ENCODE measurements at regions not wholly inside any gene's neighbourhood (a gene's known extent, or its start where the extent isn't known, plus 50 kb on each side); places are given as distances from the start of the nearest gene placed in this dataset.
"Not testable (repeated sequence)": the region's sequence is repeated elsewhere in the genome, so short reads cannot be mapped to it uniquely, and the experiment has no call there.

DNA sequence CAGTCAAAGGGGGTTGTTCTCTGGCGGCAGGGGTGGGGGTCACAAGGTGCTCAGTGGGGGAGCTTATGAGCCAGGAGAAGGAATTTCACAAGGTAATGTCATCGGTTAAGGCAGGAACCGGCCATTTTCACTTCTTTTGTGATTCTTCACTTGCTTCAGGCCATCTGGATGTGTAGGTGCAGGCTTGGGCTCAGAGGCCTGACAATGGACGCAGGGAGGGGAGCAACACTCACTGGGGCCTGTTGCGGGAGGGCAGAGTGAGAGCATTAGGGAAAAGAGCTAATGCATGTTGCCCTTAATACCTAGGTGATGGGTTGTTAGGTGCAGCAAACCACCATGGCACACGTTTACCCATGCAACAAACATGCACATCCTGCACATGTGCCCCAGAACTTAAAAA lies 98.0 kb upstream of the FAM47A start:
- H3K56ac ChIP-seq (ENCODE audit: extremely low read depth, insufficient read depth, low read length); H2BK15ac ChIP-seq (ENCODE audit: low read depth, low read length); H2AFZ ChIP-seq (replicated peaks; ENCODE audit: low read length, poor library complexity); dilution Hi-C loops (cut with HindIII; ENCODE audit: low sequenced_read_pairs, unreplicated experiment); H3K36me3 ChIP-seq (ENCODE audit: control insufficient read depth, insufficient read depth, low read length); ATAC-seq (ENCODE audit: low read depth); H3K14ac ChIP-seq (replicated peaks; ENCODE audit: low read depth, low read length); H2BK20ac ChIP-seq (ENCODE audit: low read depth, low read length); H3K9me3 ChIP-seq (ENCODE audit: control insufficient read depth, insufficient read depth, low read length); H2BK5ac ChIP-seq (ENCODE audit: low read depth, low read length, poor library complexity, severe bottlenecking); H4K5ac ChIP-seq (ENCODE audit: low read depth, low read length); H3K4me2 ChIP-seq (ENCODE audit: low read depth, low read length); H3K9me1 ChIP-seq (ENCODE audit: insufficient read depth, low read length); H3K9ac ChIP-seq (ENCODE audit: low read depth, low read length); H4K8ac ChIP-seq (ENCODE audit: low read depth in 2 of 2, low read length in 2 of 2); H3K4ac ChIP-seq (ENCODE audit: low read depth, low read length); H3K27me3 ChIP-seq (ENCODE audit: control insufficient read depth, insufficient read depth, low read length); H3K23ac ChIP-seq (ENCODE audit: low read depth, low read length); POLR2A ChIA-PET (ENCODE audit: unreplicated experiment); in situ Hi-C loops (cut with MboI; ENCODE audit: low sequenced_read_pairs); CTCF ChIA-PET; H4K91ac ChIP-seq (ENCODE audit: insufficient read depth, low read depth, low read length); H3K18ac ChIP-seq (ENCODE audit: low read depth, low read length); H3K4me3 ChIP-seq (ENCODE audit: insufficient read depth, low read depth, low read length); H2AK9ac ChIP-seq (replicated peaks; ENCODE audit: low read depth, low read length, poor library complexity); DNase-seq; H2BK120ac ChIP-seq (ENCODE audit: low read depth, low read length); H3K27ac ChIP-seq (ENCODE audit: insufficient read depth, low read length); H3K79me1 ChIP-seq (ENCODE audit: low read depth in 1 of 2, low read length in 2 of 2); H4K20me1 ChIP-seq (ENCODE audit: insufficient read depth, low read length); H2AK5ac ChIP-seq (ENCODE audit: low read depth, low read length); H3K4me1 ChIP-seq (ENCODE audit: control insufficient read depth, insufficient read depth, low read length); intact Hi-C loops (cut with micrococcal nuclease); BruUV-seq (replicated peaks): not testable (repeated sequence)
- WGBS, 2 experiments (ENCODE audit: extremely low coverage in 2 of 2, insufficient read length in 1 of 2) = no CpG with 5 or more reads among the region's 6 CpGs

Measured in IMR-90 (cell line).